ENCODE measurements at regions not wholly inside any gene's neighbourhood (a gene's known extent, or its start where the extent isn't known, plus 50 kb on each side); places are given as distances from the start of the nearest gene placed in this dataset.

GRCh38 chr12:47302111-47302671 is 222.4 kb upstream of the AMIGO2 start (continued):
- no peak for TF ChIP-seq ZNF710 (CRISPR knock-in tag; IDR thresholded peaks at IDR 0.05; ENCODE audit: borderline replicate concordance)
- no peak for TF ChIP-seq POLR2AphosphoS2 (IDR thresholded peaks at IDR 0.05; ENCODE audit: low read depth, low read length)
- TF ChIP-seq ELF4 (CRISPR knock-in tag; IDR thresholded peaks at IDR 0.05; ENCODE audit: borderline replicate concordance): no peak

DNA sequence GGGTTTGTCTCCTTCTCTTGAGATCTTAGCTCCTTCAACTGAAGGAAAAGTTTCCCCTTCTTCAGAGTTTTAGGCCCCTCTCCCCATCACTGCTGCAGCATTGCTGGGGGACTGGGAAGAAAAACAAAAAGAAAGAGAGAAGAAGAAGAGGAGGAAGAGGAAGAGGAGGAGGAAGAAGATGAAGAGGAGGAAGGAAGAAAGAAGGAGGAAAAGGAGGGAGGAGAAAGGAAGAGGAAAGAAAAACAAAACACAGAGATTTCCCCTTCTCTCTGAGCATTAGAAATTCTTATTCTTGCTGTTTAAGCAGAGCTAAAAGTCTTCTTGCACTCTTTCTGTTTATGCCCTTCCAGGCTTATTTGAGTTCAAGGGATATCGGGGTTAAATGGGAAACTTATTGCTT is 219.8 kb upstream of the AMIGO2 start:
- H3K79me2 ChIP-seq (ENCODE audit: insufficient read depth, low read length): no peaks in the 10 kb centered on the region
- no peak overlapping the region for H2AFZ ChIP-seq (ENCODE audit: low read length)
- 0% methylated on average over 1 of the region's 1 CpG for WGBS (ENCODE audit: low lambda C conversion rate)
- no peak overlapping the region for H3K9ac ChIP-seq (ENCODE audit: insufficient read depth, low read depth, low read length)
- H3K36me3 ChIP-seq (replicated peaks in 1 of 2; ENCODE audit: control insufficient read depth in 1 of 2, insufficient read depth in 2 of 2, low read length in 2 of 2): no peaks in the 10 kb centered on the region
- POLR2A ChIA-PET: no interaction called here
- CTCF ChIA-PET (ENCODE audit: low intra/inter-chr PET ratio, low total read pairs): no interaction called here
- intact Hi-C loops (cut with micrococcal nuclease; ENCODE audit: unreplicated experiment): no loop called here
- no peak for ATAC-seq
- no peak overlapping the region for H3K4me3 ChIP-seq (replicated peaks in 1 of 3; ENCODE audit: insufficient read depth in 1 of 3, low read depth in 2 of 3, low read length in 3 of 3)
- no peaks in the 10 kb centered on the region for H3K9me3 ChIP-seq (ENCODE audit: low read length)
- H3K4me1 ChIP-seq (ENCODE audit: insufficient read depth, low read length): no peaks in the 10 kb centered on the region
- no peak overlapping the region for H3K27ac ChIP-seq (ENCODE audit: extremely low read length, insufficient read depth, low read length)
- no peaks in the 10 kb centered on the region for H4K20me1 ChIP-seq (ENCODE audit: insufficient read depth, low read length)
- no peak for DNase-seq (ENCODE audit: low spot score)
- BruUV-seq (replicated peaks): no TSS peak
- no peak for TF ChIP-seq ZNF567 (CRISPR knock-in tag; IDR thresholded peaks at IDR 0.05; ENCODE audit: borderline replicate concordance)
- no peak for TF ChIP-seq RELA (CRISPR knock-in tag; IDR thresholded peaks at IDR 0.05)
- TF ChIP-seq ZNF597 (CRISPR knock-in tag; IDR thresholded peaks at IDR 0.05): no peak
- TF ChIP-seq GTF3A (CRISPR knock-in tag; conservative IDR thresholded peaks at IDR 0.05): no peak
- no peak for TF ChIP-seq REL (CRISPR knock-in tag; conservative IDR thresholded peaks at IDR 0.05)
- no peak for TF ChIP-seq ZNF414 (CRISPR knock-in tag; IDR thresholded peaks at IDR 0.05)
- TF ChIP-seq NR2C2 (CRISPR knock-in tag; IDR thresholded peaks at IDR 0.05; ENCODE audit: borderline replicate concordance): no peak
- no peak for TF ChIP-seq KLF12 (CRISPR knock-in tag; IDR thresholded peaks at IDR 0.05; ENCODE audit: borderline replicate concordance)
- no peak for FAIRE-seq
- in situ Hi-C loops (cut with HindIII; ENCODE audit: extremely low pct_ligation_motif_present, low pct_unique_long_range_greater_than_20kb): no loop called here
- H3K27me3 ChIP-seq (ENCODE audit: control insufficient read depth in 1 of 2, insufficient read depth in 2 of 2, low read length in 2 of 2): no peaks in the 10 kb centered on the region; a peak in 1 of 5 replicates
- no peak overlapping the region for H3K4me2 ChIP-seq (ENCODE audit: low read depth, low read length)

Measured in HepG2 (cell line).